ENCODE measurements at regions not wholly inside any gene's neighbourhood (a gene's known extent, or its start where the extent isn't known, plus 50 kb on each side); places are given as distances from the start of the nearest gene placed in this dataset.

DNA sequence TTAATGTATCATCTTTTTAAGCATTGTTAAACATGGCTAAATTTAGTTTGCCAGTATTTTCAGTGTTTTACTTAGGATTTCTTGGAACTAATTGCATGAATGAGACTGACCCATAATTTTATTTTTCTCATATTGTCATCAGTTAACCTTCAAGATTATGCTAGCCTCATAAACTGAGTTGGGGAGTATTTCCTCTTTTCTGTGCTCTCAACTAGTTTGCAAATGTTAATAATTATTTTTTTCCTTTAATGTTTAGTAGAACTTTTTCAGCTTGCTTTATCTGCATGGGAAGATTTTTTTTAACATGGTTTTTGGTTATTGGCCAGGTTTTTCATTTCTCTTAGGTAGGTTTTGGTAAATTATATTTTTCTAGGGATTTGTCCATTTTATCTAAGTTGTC lies 235.4 kb upstream of the SESN3 start:
- no peak for DNase-seq

DNA sequence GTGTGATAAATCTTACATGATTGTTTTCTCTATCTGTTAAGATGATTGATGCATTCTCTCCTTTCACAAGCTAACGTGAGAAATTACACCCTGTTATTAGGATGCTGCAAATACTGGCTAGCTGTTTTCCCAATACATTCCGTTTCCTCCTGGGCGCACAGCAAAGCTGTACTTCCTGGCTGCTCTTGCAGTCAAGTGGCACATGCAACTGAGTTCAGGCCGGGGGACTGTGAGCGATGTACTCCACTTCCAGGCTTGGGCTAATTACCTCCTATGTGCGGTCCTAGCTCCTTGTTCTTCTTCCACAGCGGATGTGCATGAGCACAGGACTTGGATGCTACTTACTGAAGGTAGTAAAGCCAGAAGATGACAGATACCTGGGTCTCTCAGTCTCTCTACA lies 234.9 kb upstream of the SESN3 start:
- DNase-seq, result no peak

DNA sequence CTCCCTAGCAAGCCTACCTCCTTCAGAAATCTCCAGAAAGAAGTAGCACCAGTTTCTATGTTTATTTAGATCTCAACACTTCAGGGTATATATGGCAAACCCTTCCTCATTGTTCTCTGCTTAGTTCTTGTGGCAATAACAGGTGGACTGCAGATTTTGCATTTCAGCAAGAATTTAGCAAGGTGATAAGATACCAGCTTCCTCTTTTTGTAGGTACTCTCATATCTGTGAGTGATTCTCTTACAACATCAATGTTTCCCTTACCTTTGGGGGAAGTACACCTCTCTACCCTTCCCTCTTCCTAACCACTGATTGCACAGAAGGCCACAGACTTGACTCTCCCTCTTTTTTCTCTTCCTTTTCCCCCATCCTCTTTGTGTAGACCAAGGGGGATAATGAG lies 230.9 kb upstream of the SESN3 start:
- no peak for DNase-seq

DNA sequence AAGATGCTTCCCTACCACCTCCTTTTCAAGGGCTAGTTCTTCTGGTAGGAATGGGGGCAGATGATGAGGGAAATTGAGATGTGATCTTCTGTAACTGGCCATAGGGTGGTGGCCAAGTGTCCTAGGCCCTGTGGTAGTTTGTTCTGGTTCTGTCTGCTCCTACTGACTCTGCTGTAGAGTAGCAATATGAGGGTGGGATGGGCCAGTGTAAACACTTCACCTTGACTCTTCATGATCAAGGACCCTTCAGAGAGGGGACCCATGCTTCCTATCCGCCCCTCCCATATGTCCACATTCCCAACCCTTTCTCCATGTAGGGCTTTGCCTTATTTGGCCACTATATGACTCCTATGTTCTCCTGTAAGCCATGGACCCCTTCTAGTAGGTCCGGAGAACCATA lies 230.3 kb upstream of the SESN3 start:
- no peak for DNase-seq

DNA sequence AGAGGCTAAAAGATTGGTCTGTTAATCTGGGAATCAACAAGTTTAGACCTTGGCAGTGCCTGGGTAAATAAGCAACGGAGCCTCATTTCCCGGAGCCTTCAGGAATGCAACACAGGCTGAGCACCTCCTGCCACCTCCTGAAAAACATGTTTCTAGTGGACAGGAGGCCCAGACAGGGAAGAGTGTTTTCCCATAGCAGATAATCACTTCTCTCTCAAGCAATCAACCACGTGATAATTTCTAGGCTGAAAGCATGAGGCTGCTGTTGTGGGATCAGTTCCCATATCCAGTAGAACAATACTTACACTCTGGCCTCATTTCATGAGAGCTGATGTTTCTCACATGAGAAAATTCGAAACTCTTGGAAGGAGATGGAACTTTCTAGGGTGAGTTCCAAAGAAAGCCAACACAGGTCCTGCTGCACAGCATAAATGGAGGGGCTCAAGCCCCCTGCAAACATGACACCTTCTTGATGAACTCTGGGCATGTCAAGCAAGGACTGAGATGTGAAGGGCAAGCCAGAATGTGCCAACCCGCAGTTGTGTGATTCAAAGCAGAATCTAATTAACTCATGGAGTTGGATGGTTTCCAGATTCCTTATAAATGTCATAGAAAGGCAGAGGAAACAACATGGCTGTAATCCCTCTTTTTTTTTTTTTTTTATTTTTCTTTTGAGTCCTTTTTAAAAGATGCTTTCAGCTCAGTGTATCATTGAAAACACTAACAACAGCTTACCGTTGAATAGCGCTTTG lies 228.5 kb upstream of the SESN3 start:
- no peak for DNase-seq

DNA sequence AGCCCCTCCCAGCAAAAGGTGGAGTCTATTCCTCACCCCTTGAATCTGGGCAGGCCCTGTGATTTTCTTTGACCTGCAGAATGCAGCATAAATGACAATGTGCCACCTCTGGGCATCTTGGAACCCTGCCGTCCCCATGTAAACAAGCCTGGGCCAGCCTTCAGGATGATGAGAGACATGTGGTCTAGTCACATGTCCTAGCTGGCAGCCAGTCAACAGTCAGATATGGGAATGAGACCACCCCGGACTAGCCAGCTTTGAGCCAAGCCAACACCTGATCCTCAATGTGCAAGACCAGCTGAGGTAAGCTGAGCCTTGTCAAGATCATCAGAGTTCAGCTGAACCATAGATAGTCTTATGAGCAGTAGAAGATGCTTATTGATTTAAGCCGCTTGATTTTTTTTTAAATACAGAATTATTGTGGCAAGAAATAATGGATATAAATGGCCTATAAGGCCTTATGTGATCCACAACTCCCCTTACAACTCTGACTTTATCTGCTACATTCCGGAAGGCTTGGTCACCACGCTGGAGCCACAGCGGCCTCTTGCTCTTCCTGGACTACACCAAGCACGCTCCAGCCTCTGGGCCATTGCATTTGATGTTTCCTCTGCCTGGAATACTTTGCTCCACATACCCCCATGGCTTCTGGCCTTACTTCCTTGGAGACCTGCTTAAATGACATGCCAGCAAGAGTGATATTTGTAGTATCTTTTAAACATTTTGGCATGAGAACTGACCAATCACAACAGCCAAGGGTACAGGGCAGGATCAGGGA lies 225.9 kb upstream of the SESN3 start:
- no peak for DNase-seq

DNA sequence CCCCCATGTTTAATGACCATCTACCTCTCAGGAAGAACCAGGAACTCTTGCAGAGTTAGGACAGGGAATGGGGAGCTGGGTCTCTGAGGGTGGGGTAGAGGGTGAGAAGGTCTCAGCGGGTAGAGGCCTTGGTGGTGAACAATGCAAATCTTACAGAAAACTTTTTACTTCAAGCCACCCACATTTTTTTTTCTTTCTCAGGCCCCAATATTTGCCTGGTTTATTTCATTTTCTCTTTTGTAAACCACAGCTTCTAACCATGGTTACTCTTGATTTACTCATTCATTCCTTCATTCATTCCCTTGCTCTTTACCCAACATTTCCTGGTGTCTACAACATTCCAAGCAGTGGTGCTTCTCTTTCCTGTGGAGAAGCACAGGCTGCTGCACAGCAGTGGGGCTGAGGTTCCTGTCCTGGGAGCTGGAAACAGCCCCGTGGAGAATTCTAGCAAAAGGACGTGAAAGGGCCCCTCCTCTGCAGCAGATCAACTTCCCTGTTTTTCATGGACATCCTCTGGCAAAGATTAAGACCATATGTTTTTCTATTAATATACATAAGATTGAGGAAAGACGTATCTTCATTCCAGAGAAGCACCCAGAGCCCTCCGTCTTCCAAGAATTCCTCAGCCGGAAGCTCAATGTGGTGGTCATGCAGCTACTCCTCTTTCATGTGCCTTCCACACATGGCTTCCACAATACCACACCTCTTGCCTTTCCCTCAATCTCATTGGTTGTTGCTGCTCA lies 224.4 kb upstream of the SESN3 start:
- DNase-seq, result no peak

DNA sequence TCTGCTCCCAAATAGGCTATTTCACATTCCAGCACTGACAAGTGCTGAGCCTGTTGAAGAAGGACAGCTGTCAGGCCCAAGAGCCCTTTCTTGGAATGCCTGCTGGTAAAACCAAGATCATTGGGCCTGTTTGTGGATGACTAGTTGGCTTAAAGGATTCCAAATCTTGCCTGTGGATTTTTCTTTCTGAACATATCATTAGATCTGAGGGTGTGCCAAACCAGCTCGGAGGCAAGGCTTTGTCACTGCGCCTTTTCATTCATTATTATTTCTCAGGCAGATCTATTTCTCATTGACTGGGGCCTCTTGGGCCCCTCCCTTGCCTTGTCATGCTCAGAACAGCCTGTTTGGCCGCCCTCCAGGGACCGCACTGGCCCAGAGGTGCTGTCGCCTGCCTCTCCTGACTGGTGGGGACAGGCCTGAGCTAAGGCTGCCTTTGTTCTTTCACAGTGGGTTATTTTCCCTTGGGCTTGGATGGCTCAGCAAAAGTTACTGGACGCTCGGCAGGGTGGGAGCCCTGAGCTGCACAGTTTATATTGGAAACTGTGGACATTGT lies 222.7 kb upstream of the SESN3 start:
- no peak for DNase-seq

DNA sequence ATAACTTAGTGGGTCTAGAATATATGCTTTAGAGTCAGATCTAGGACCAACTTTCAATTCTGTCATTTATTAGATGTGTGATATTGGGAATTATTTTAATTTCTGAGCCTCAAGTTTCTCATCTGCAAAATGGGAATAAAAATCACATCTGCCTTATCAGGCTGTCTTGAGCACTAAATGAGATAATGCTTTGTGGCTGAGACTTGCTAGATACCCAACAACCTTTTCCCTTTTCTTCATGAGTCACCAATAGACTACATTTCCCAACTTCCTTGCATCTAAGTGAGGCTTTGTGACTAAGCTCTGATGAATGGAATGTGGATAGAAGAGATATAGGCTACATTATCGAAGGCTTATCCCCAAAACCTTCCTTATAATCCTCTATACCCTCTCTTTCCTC lies 220.7 kb upstream of the SESN3 start:
- DNase-seq, result no peak

DNA sequence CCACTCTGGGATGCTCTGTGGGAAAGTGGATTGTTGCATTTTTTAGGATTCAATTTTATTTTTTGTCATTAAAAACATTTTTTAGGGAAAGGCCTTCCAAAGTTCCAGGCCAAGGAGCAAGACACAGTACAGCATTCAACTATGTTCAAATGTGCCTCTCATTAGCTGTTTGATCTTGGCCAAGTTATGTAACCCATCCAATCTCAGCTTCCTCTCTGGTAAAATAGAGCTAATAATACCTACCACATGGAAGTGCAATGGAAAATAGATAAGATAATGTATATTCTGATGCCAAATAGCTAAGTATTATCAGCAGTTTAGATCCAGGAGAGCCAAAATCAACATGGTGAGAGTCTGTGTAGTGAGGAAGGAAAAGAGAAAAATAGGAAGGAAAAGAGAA lies 220.3 kb upstream of the SESN3 start:
- no peak for DNase-seq

DNA sequence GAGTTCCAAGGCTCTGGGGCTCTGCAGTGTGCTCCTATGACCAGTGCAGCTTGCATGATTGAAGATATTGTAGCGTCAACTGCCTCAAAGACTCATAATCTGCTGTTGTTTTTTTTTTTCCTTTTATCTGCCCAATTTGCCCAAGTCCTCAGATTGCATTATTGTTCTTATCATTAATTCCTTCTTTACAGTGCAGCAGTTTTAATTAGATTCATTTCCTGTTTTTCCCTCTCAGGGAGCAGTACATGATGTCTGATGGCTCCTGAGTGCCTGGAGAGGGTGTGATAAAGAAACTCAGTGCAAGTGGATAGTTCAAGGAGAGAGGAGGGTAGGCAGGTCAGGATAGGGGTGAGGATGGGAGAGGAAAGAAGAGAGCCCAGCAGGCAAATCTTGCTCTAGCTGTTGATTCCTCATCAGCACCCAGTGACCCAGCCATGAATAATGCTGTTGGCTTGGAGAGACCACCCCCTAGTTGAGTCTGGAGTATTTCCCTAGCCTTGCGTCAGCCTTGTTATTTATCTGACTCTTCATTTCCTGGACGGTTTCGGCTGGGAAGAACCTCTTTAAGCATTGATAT lies 219.6 kb upstream of the SESN3 start:
- DNase-seq, result no peak

DNA sequence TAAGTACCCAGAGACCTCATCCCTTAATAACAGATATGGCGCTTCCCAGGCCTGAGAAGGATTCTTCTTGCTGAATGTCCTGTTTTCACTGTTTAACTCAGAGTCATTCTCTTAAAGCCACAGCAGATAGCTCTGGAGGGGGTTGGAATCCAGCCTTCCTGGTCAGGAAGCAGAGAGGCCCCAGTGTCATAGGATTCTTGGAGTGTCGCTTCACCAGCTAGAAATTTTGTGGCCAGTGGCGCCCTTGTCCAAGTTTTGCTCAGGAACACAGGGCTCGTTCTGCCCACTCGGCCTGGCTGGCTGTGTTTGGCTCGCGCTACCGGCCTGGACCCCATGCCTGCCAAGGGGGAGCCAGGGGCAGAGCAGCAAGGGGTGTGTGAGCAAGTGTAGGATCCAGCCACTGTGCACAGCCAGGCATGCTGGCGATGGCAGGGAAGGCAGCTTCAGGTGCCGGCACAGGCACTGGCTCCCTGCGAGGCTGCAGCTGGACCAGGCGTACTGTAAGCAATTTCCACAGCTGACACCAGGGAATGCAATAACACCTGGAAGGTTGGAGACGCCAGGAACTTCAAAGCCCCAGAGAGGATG lies 214.8 kb upstream of the SESN3 start:
- DNase-seq, result no peak

DNA sequence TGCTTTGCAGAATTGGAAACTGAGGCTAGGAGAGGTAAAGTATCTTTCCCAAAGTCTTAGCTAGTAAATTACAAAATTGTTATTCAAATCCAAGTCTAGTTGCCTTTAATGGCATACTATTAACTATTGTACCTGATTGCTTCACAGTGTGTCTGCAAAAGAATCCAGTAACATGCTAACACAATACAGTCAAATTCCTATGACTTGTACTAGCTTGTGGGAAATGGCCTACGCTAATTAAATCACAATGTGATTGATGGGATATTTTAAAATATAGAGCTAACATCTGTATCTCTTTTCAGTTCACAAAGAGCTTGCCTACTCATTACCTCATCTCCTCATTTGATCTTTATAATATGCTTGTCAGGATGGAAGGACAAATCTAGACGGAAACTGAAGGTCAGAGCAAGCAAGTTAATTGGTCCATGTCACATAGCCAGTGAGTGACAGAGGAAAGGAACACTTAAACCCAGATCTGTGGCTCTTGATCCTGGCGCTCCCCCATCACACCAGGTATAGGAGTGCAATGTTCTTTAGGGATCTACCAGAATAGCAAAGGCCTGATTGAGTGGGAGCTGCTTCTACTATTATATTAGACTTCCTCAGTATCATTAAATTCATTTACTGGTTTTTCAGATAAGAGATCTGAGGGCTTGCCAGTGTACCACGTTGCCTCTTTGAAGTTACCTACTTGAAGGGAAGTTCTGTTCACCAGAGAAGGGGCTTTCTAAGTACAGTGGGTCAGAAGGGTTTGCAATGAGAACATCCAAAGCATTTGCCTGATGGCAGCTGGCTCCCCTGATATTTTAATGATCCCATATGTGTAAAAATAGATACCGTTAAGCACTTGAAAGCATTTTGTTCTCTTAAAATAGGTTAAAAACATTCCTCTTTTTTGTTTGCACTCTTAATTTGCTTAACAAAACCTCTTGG lies 213.6 kb upstream of the SESN3 start:
- DNase-seq, result no peak

DNA sequence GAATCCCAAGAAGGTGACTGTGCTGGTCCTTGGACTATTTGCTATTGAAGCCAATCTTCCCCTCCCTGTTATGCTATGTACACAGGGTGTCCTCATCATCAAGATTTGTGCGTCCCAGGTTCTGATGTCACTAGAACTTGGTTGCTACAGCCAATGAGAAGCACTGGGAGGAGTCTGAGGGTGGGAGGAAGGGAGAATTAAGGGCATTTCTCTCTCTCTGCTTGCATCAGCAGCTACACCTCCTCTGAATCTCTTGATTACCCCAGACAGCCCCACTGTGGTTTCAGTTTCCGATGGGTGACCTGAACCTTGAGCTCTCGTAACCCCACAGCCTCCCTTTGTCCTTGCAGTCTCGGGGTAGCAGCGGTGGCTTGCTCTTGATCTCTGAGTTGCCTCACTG lies 212.4 kb upstream of the SESN3 start:
- DNase-seq, result peak; percentile 38

DNA sequence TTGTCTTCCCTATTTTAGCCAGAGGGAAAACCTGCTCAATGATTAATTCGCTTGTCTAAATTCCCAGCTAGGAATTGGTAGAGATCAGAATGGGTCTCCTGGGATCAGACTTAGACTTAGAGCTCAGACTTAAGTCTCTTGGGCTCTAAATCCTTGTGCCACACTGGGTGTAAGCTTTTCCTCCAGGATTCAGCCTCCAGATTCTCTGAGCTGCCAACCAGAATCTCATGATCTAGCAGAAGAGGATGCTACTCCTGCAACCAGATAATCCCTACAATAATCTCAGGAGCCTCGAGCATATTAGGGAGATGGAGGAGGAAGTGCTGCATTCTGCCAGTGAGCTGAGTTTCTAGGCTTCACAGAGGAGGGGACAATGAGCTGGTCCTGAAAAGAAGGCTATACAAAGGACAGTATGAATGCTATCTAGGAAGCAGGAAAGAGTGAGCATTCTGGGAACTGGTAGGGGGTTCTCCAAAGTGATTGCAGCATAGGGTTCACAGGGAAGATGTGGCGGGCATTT lies 211.6 kb upstream of the SESN3 start:
- DNase-seq, result no peak

DNA sequence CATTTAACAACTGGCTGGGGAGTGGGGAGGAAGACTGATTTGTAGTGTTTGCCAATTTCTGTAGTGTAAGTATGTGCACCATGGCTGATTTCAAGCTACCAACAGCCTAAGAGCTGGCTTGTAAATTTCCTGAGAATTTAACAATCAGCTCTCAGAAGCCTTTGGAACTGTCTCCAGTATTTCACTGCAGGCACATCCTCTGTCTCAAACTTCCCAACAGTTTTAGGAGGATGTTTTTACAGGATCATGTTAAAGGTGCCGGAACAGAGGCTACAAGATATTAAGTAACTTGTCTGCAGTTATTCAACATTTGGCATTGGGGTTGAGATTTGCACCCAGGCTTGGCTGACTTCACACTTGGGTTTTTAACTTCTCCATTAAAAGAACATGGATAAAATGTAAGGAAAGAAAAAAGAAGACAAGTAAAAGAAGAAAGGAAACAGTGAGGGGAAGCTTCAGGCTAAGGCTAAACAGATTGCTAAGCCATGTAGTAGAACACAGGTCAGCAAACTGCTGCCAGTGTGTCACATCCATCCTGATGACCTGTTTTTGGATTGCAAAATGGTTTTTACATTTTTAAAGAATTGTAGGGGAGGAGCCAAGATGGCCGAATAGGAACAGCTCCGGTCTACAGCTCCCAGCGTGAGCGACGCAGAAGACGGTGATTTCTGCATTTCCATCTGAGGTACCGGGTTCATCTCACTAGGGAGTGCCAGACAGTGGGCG lies 204.8 kb upstream of the SESN3 start:
- DNase-seq, result no peak

DNA sequence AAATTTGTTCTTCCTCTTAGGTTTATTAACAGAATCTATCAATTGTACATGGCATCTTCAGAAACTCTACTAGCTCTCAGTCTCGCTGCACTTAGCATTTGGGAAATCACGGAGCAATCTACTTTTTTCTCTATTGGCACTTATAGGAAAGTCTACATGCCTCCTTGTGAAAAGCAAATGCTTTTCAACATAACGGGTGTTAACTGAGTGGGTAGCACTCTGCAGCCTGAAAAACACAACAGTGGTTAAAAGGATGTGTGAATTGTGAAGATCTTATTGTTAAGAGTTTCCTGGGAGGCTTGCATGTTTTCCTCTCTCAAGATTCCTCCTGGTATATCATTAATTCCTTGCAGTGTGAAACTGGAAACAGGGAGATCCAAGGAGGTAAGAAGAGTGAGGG lies 204.2 kb upstream of the SESN3 start:
- no peak for DNase-seq

DNA sequence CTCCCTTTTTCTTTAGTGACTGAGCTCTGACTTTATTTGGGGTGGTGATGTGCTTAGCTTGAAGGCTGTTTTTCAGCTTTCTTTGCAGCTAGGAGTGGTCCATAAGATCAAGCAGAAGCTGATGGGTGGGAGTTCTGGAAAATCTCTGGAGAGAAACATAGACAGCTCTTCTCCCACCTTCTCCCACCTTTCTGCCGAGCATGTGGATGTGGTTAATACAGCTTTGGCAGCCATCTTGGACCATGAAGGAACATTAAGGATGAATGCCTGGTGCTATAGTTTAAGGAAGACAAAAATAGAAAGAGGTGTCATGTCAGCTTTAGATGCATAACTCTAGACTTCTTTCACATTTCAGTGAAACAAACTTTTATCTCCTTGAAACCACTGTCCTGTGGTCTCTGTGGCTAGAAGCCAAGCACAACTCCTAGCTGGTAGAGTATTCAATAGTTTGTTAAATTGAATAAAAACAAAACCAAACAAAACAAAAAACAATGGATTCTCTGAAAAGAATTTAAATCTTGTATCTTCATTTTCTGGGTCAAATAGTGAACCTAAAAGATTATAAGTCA lies 203.6 kb upstream of the SESN3 start:
- DNase-seq, result peak; percentile 13

DNA sequence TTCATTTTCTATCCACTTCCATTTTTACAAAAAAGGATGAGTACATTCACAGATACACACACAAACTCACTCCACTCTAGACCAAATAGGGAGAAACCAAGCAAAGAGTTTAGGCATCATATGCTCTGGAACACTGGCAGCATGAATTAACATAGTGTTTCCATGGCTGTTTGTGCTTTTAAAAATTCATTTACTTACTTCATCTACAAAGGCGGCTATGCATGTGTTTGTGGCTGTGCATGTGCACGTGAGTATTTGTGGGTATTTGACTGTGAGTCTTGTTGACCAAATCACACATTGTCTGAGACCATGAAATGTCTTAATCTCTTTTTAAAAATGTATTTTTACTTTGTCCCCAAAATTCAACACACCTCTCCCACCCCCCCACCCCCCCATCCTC lies 203.0 kb upstream of the SESN3 start:
- DNase-seq, result no peak
